Kidney epithelial cell (primary cell): ENCODE measurements at regions not wholly inside any gene's neighbourhood (a gene's known extent, or its start where the extent isn't known, plus 50 kb on each side); places are given as distances from the start of the nearest gene placed in this dataset.
"Not testable (repeated sequence)": the region's sequence is repeated elsewhere in the genome, so short reads cannot be mapped to it uniquely, and the experiment has no call there.

Experiments
- DNase-seq: peaks from one replicate; pipeline ENCODE4 v3.0.0-alpha.2; 2010; ENCODE audit warnings: low read depth
- H3K27me3 ChIP-seq: 2 replicates; pipeline ENCODE4 v1.6.0; 2011; ENCODE audit warnings: low read length; ENCODE audit not compliant: control insufficient read depth, insufficient read depth
- H3K36me3 ChIP-seq: 2 replicates; pipeline ENCODE4 v1.5.1; 2011; ENCODE audit warnings: low read length; ENCODE audit not compliant: control insufficient read depth, insufficient read depth
- H3K4me3 ChIP-seq: 2 replicates; pipeline ENCODE4 v1.5.1; 2011; ENCODE audit warnings: low read depth, mild to moderate bottlenecking, control low read depth, low read length
- TF ChIP-seq, protein P1 (sequence below): IDR thresholded peaks from 2 replicates; pipeline ENCODE4 v1.5.1; 2011; ENCODE audit warnings: mild to moderate bottlenecking, moderate library complexity, low read length, control low read depth, inconsistent platforms; ENCODE audit not compliant: insufficient read depth, poor library complexity, severe bottlenecking

DNA sequence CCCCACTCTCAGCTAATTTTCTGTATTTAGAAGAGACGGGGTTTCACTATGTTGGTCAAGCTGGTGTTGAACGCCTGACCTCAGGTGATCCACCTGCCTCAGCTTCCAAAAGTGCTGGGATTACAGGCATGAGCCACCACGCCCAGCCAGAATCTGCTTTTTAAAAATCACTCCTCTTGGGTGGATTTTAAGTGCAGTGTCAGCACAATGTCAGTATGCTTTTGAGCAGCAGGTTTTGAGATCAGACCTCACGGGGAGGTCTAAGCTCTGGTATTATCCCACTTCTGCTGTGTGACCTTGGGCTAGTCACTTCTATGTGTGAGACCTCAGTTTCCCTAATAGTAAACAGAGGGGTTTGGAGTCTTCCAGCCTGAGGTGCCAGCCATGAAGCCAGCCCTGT is 51.8 kb upstream of the GSC start:
- Histone ChIP-seq H3K36me3 (no peaks in the 10 kb centered on the region), H3K4me3 (no peak overlapping the region), H3K27me3 (no peaks in the 10 kb centered on the region)
- no peak for DNase-seq
- TF ChIP-seq, protein P1, sequence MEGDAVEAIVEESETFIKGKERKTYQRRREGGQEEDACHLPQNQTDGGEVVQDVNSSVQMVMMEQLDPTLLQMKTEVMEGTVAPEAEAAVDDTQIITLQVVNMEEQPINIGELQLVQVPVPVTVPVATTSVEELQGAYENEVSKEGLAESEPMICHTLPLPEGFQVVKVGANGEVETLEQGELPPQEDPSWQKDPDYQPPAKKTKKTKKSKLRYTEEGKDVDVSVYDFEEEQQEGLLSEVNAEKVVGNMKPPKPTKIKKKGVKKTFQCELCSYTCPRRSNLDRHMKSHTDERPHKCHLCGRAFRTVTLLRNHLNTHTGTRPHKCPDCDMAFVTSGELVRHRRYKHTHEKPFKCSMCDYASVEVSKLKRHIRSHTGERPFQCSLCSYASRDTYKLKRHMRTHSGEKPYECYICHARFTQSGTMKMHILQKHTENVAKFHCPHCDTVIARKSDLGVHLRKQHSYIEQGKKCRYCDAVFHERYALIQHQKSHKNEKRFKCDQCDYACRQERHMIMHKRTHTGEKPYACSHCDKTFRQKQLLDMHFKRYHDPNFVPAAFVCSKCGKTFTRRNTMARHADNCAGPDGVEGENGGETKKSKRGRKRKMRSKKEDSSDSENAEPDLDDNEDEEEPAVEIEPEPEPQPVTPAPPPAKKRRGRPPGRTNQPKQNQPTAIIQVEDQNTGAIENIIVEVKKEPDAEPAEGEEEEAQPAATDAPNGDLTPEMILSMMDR = no peak

DNA sequence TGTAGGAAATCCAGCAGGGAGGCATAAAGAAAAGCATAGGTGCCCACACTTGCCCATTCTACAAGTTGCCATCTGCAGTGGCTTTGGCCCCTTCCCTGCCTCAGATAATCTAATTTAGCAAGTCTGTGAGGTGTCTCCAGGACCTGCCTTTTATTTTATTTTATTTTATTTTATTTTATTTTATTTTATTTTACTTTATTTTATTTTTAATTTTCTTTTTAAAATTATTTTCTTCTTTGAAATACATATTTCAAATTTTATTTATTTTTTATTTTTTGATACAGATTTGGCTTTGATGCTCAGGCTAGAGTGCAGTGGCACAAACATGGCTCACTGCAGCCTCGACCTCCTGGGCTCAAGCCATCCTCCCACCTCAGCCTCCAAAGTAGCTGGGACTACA is 51.0 kb upstream of the GSC start:
- H3K36me3 ChIP-seq, DNase-seq, H3K27me3 ChIP-seq, H3K4me3 ChIP-seq: not testable (repeated sequence)
